ENCODE measurements at regions not wholly inside any gene's neighbourhood (a gene's known extent, or its start where the extent isn't known, plus 50 kb on each side); places are given as distances from the start of the nearest gene placed in this dataset.

DNA sequence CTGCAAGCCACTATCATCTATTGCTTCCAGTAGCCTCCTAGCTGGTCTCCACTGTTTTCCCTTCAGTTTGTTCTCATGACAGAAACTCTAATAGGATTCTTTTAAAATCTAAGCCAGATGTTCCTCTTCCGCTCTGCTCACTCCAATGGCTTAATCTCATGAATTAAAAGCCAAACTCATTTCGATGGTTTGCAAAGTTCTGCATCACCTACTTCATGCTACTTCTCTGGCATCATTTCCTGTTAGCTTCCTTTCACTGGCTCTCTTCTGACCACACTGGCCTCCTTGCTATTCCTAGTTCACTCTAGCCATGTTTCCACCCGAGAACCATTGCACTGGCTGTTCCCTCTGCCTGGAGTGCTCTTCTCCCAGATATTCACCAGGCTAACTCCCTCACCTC, 102.0 kb upstream of the LSM6 start:
- TF ChIP-seq SUZ12 (IDR thresholded peaks at IDR 0.05; ENCODE audit: extremely low read depth, insufficient read depth, insufficient read length) (no peak), ZNF274 (IDR thresholded peaks at IDR 0.05; ENCODE audit: low read depth, low read length) (no peak), YY1 (IDR thresholded peaks at IDR 0.05; ENCODE audit: insufficient read depth, insufficient read length) (no peak)

All from NT2/D1 (cell line).